Limb (tissue), 2 donors: ENCODE measurements at regions not wholly inside any gene's neighbourhood (a gene's known extent, or its start where the extent isn't known, plus 50 kb on each side); places are given as distances from the start of the nearest gene placed in this dataset.
A peak's percentile ranks its signal among the peaks of the same experiment; 100 is the strongest.

Experiments
- DNase-seq, 2 donors: peaks; one replicate each; pipeline ENCODE4 v3.0.0-alpha.2; 2016; ENCODE audit errors: extremely low spot score in 2 of 2

- no peak for DNase-seq
Observed at GRCh38 chr2:8216397-8216796, 465.5 kb upstream of the ID2 start.

DNA sequence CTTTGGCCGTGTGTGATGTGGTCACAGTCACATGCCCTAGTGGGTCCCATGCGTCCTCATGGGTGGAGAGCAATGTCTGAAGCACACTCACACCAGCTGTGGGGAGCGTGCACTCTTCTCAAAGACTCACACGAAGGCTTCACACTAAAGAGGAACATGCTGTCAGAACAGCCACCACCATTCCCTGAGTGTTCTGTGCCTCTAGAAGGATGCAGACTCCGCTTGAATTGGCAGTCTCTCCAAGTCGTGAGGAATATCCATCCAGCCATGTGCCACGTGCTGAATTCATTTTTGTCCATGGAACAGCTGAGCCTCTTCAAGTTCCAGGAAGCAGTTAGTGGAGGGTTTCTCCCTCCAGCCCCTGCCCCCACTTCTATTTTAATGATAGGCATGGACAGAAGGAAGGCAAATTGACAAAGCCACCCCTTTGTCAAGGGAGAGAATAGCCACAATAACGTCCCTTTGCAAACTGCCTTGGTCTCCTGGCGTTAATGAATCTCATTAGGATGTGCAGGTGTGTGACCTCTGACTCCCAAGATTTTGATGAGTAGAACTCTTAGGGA, 464.3 kb upstream of the ID2 start:
- peak in 1 of 2 donors; percentile 33 for DNase-seq

GRCh38 chr2:8219096-8219495, 462.8 kb upstream of the ID2 start:
- no peak for DNase-seq

DNA sequence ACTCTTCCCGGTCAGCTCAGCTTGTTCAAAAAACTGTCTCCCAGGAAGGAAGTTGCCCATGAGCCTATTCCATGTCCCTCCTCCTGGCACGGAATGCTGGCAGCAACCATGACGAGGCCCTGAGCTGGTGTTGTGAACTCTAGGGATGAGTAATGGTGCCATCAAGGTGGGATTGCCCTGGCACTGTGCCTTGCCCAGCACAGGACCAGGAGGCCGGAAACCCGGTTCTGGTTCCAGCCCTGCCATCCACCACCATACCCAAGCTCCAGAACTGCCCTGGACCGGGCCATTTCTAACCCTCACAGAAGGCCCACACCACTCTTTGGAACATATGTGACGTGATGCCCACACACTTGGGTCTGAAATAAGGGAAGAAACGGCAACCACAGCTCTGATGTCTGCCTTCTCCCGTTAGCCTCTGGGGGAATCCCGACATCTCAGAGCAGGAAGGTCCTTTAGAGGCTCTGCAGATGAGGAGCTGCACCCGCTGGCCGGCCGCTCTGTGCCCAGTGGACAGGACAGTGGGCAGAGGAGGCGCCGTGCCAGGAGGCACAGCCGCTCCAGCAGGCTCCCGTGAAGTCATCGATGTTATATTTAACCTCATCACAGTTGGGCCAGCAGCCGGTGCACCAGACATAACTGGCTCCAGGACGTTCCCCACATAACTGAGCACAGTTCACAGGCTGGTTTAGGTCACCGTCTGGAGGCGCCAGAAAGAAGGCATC, 462.1 kb upstream of the ID2 start:
- no peak for DNase-seq

DNA sequence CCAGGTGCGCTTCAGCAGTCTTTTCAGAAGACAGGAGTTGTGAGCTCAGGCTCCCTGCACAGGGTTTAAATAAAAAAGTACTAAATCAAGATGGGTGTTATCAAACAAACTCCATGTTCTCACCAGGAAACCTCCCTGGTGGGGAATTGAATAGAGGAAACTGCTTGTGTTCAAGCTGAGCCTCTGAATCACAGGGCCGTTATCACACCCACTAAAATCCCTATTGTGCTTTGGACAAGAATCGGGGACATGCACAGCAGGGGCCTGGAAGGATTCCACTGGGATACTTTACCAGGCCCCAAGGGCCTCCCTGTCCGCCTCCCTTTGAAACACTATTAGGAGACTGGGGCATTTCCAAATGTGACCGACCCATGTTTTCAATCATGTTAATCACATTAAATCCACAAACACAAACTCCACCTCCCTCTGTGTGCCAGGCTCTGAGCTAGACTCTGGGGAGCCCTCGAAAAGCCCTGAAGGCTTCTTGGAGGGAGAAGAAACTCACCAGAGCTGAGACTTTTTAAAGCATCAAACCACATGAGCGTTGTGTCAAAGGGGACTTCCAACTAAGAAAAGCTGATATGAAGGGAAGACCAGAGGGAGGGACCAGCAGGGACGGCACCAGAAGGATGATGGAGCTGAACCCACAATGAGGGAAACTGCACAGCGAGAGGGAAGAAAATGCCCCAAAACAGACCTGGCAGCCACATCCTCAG, 458.7 kb upstream of the ID2 start:
- DNase-seq: no peak

- no peak for DNase-seq
Observed at GRCh38 chr2:8223695-8224346, 458.0 kb upstream of the ID2 start.

GRCh38 chr2:8224347-8225190, 457.3 kb upstream of the ID2 start:
- DNase-seq: no peak

DNA sequence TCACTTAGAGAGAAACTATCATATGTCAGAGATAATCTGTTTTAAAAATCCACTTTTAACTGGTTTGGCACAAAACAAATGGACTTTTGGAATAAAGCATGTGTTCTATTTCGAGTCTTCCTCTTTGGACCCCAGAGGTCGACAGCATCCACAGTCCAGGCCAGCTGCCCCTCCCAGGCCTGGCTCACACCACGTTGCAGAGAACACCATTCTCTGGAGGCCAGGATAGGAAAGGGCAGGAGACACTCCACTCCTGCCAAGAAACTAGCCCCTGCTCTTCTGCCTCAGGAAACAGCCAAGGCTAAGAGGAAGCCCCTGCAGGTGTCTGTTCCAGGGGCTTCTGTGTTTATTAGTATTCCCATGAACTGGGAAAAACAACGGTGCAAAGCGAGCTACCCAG, 456.6 kb upstream of the ID2 start:
- DNase-seq: no peak

- no peak for DNase-seq
Observed at GRCh38 chr2:8225798-8226197, 456.1 kb upstream of the ID2 start.

- DNase-seq: no peak
Observed at GRCh38 chr2:8229546-8229986, 452.3 kb upstream of the ID2 start.

DNA sequence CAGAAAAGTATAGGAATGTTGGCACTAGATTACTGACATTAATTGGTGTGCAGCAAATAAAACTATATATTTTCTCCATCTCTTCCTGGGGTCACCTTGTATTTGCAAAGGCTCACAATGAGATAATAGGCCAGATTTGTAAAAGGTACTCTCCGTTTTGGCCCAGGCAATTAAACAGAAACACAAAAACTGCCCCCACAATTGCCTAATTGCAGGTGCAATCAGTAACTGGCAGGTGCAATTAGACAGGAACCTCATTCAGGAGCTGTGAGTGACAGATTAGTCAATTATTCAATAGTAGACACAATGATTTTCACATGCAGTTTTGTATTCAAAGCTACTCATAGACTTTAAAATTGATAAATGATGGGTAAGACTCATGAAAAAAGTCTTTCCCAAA, 451.4 kb upstream of the ID2 start:
- DNase-seq: no peak

DNA sequence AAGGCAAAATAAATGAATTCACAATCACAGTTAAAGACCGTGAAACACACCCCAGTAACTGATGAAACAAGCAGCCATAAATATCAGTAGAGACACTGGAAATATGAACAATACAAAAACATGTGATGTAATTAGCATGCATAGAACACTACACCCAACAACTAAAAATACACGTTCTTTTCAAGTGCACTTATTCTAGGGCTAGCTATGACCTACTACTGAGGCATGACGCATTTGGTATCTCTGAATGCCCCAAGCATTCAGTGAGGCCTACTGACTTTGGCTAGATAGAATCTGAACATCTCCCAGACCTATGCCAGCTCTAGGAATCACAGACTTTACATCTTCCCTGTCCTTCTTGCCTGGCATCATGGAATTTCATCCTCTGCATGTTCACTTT, 450.0 kb upstream of the ID2 start:
- no peak for DNase-seq

GRCh38 chr2:8232871-8233270, 449.0 kb upstream of the ID2 start:
- DNase-seq: no peak

DNA sequence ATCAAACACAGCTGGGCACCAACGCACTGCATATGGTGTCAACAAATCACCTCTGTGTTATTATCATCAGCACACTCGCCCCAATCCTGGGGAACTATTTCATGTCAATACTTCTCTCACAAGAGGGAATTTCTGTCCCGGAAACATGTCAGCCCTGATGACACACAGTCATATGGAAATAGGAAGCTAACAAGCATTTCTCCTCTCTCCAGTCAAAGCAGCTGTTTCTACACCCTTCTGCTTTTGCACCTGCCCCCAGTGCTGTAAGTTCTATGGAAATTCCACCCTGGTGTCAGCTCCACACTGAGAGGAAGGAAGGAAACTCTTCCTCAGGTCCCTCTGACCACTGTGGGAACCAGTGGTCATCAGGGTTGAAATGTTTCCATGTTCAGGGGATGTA, 447.6 kb upstream of the ID2 start:
- no peak for DNase-seq

DNA sequence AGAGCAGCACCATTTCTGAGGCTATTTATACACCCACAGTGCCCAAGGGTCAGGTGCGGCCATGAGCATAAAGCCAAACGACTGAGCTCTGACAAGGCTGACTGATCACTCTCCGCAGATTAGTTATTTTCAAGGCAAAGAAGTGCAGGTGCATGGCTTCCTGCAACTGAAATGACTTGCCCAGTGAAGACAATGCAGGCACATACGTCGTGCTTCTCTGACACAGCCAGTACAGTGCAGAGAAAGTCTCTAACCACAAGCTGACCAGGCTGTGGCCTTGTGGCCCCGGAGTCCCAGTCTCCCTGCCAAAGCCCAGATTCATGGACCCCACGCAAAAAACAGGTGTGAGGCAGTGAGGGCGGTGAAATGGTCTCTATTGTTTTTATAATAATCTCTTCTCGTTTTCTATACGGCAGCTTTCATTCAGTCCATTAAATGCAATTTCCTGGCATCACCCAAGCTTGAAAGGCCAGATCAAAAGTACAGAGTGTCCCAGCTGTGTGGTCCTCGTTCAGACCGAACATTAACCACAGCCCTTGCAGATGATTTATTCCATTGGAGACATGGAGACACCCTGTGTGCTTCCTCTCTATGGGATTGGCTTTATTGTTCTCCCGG, 447.0 kb upstream of the ID2 start:
- DNase-seq: no peak

DNA sequence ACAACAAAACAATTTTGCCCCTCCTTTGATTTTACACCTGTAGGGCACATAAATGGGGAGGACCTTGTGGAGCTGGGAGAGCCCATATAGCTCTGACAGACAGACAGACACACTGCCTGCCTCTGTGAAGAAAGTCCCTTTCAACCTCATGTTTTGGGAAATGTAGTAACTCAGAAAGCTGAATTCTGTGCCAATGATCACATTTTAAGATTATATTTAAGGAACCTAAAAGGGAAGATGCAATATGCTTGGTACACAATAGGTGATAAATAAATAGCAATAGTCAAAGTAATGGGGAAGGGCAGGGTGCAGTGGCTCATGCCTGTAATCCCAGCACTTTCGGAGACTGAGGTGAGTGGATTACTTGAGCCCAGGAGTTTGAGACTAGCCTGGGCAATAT, 446.4 kb upstream of the ID2 start:
- DNase-seq: no peak

DNA sequence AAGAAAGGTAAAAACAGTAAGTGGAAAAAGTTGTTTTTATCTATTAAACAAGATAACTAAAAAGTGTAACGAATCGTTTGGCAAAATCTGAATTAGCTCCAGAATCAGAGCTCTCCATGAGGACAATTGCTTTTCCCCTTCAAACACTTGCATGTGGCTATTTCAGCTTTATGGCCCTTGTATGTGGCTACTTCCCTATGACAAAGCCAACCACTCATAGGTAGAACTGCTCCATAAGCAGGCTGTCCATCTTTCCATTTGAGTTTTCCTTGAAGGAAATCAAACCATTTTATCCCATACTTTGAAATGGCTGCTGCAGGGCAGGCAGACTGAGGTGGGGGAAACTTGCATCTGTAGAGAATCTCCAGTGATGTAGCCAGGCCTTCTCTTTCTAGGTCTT, 445.5 kb upstream of the ID2 start:
- no peak for DNase-seq

DNA sequence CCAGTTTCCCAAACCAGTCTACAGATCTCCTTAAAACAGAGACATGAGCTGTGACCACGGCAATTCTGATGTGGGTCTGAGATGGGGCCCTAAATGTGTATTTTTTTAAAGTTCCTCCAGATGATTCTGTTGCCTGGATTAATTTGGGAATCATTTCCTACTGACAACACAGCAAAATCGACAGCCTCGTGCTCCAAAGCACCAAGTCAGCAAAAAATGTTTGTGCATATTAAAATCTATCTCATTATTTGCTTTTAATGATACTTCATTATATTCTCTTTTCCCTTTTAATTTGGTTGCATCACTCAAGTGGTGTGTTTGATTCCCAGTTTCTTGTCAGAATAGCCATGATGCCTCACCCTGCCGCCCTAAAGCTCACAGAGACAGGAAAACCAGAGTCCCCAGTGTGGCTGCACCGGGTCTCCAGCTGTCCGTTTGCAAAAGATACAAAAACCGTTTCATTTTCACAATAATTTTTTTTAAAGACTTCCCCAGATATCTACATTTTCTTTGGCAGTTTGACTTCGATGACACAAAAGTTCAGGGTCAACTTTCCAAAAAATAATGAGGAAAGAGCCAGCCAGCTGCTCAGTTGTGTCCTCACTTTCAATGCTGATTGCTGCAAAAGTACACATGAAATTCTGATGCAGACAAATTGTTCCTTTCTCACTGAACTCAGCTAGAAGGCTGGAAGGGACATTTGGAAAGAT, 443.2 kb upstream of the ID2 start:
- no peak for DNase-seq

GRCh38 chr2:8239531-8240088, 442.2 kb upstream of the ID2 start:
- no peak for DNase-seq

DNA sequence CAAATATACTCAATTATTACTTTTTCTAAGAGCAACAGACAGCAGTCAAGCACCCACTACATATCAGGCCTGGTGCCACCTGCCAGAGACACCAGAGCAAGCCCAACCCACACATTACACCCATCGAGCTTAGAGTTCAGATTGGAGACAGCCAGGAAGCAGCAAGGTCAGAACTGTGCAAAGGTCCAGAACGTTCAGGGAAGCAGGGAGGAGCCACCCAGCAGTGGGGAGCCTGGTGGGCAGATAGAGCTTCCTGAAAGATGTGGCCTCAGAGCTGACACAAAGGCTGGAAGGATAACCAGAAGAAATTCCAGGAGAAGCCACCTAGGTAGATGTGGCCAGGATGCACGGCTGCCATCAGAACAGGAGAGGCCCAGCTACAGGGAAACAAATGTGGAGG, 440.5 kb upstream of the ID2 start:
- no peak for DNase-seq
